ENCODE measurements at regions not wholly inside any gene's neighbourhood (a gene's known extent, or its start where the extent isn't known, plus 50 kb on each side); places are given as distances from the start of the nearest gene placed in this dataset.

- TF ChIP-seq, protein P1, sequence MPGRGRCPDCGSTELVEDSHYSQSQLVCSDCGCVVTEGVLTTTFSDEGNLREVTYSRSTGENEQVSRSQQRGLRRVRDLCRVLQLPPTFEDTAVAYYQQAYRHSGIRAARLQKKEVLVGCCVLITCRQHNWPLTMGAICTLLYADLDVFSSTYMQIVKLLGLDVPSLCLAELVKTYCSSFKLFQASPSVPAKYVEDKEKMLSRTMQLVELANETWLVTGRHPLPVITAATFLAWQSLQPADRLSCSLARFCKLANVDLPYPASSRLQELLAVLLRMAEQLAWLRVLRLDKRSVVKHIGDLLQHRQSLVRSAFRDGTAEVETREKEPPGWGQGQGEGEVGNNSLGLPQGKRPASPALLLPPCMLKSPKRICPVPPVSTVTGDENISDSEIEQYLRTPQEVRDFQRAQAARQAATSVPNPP (CRISPR knock-in tag; IDR thresholded peaks at IDR 0.05) = no peak
- TF ChIP-seq HNRNPLL (IDR thresholded peaks at IDR 0.05; ENCODE audit: low read depth, low read length, poor library complexity, severe bottlenecking) (no peak), TOPORS (CRISPR knock-in tag; IDR thresholded peaks at IDR 0.05) (no peak)
- TF ChIP-seq, protein P2, sequence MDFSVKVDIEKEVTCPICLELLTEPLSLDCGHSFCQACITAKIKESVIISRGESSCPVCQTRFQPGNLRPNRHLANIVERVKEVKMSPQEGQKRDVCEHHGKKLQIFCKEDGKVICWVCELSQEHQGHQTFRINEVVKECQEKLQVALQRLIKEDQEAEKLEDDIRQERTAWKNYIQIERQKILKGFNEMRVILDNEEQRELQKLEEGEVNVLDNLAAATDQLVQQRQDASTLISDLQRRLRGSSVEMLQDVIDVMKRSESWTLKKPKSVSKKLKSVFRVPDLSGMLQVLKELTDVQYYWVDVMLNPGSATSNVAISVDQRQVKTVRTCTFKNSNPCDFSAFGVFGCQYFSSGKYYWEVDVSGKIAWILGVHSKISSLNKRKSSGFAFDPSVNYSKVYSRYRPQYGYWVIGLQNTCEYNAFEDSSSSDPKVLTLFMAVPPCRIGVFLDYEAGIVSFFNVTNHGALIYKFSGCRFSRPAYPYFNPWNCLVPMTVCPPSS (IDR thresholded peaks at IDR 0.05) = no peak
- TF ChIP-seq, protein P3, sequence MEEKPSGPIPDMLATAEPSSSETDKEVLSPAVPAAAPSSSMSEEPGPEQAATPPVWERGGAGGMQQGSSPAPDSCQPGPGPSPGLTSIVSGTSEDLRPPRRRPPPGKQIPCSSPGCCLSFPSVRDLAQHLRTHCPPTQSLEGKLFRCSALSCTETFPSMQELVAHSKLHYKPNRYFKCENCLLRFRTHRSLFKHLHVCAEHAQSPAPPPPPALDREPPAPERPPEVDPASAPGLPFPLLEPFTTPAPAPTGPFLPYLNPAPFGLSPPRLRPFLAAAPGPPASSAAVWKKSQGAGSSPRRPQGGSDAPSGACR (CRISPR knock-in tag; IDR thresholded peaks at IDR 0.05) = no peak
These were observed 172.6 kb downstream of the TBC1D2B start (continued) for GRCh38 chr15:77904901-77905300.

DNA sequence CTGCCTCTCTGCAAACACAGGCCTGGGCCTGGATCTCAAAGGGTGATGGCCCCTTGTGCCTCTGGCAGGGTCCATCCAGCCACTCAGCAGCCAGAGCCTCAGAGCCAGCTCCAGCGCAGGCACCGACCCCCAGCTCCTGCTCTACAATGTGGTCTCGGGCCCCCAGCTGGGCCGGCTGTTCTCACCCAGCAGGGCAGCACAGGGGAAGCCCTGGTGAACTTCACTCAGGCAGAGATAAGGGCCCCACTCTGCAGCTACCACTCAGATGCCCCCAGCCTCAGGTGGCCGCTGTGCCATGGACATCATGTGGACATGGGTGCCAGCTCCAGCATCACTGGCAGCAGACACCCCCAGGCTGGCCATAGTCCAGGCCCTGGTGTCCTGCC, 173.1 kb downstream of the TBC1D2B start:
- Histone ChIP-seq H3K27ac (ENCODE audit: extremely low read length, insufficient read depth, low read length) (no peak overlapping the region), H3K27me3 (ENCODE audit: control insufficient read depth in 1 of 2, insufficient read depth in 2 of 2, low read length in 2 of 2) (peaks cover 0 to 2% of the 10 kb centered on the region in 2 experiments; a peak in 2 of 5 replicates), H3K9me3 (ENCODE audit: low read length) (no peaks in the 10 kb centered on the region), H3K4me3 (replicated peaks in 1 of 3; ENCODE audit: insufficient read depth in 1 of 3, low read depth in 2 of 3, low read length in 3 of 3) (no peak overlapping the region), H4K20me1 (ENCODE audit: insufficient read depth, low read length) (no peaks in the 10 kb centered on the region), H3K79me2 (ENCODE audit: insufficient read depth, low read length) (no peaks in the 10 kb centered on the region), H3K4me2 (ENCODE audit: low read depth, low read length) (no peak overlapping the region), H3K4me1 (ENCODE audit: insufficient read depth, low read length) (peaks cover 7% of the 10 kb centered on the region; the same call in 1 of the 2 replicates), H3K36me3 (replicated peaks in 1 of 2; ENCODE audit: control insufficient read depth in 1 of 2, insufficient read depth in 2 of 2, low read length in 2 of 2) (no peaks in the 10 kb centered on the region), H3K9ac (ENCODE audit: insufficient read depth, low read depth, low read length) (no peak overlapping the region), H2AFZ (ENCODE audit: low read length) (no peak overlapping the region)
- ATAC-seq = no peak
- FAIRE-seq = no peak
- BruUV-seq (replicated peaks) = no TSS peak
- no peak for DNase-seq (ENCODE audit: low spot score)
- POLR2A ChIA-PET = no interaction called here
- in situ Hi-C loops (cut with HindIII; ENCODE audit: extremely low pct_ligation_motif_present, low pct_unique_long_range_greater_than_20kb) = no loop called here
- intact Hi-C loops (cut with micrococcal nuclease; ENCODE audit: unreplicated experiment) = no loop called here
- TF ChIP-seq STAT5B (CRISPR knock-in tag; IDR thresholded peaks at IDR 0.05) = no peak
- TF ChIP-seq, protein P4, sequence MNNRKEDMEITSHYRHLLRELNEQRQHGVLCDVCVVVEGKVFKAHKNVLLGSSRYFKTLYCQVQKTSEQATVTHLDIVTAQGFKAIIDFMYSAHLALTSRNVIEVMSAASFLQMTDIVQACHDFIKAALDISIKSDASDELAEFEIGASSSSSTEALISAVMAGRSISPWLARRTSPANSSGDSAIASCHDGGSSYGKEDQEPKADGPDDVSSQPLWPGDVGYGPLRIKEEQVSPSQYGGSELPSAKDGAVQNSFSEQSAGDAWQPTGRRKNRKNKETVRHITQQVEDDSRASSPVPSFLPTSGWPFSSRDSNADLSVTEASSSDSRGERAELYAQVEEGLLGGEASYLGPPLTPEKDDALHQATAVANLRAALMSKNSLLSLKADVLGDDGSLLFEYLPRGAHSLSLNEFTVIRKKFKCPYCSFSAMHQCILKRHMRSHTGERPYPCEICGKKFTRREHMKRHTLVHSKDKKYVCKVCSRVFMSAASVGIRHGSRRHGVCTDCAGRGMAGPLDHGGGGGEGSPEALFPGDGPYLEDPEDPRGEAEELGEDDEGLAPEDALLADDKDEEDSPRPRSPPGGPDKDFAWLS (CRISPR knock-in tag; IDR thresholded peaks at IDR 0.05; ENCODE audit: borderline replicate concordance) = no peak
- no peak for TF ChIP-seq MAFF (IDR thresholded peaks at IDR 0.05; ENCODE audit: low read depth, low read length)
- TF ChIP-seq ATM (IDR thresholded peaks at IDR 0.05; ENCODE audit: borderline replicate concordance) = no peak
- TF ChIP-seq ZFX (CRISPR knock-in tag; IDR thresholded peaks at IDR 0.05; ENCODE audit: low read depth) = no peak
- no peak for TF ChIP-seq ZNF331 (CRISPR knock-in tag; IDR thresholded peaks at IDR 0.05)
- no peak for TF ChIP-seq CENPBD1 (CRISPR knock-in tag; IDR thresholded peaks at IDR 0.05; ENCODE audit: borderline replicate concordance, low read depth)
- CTCF ChIA-PET (ENCODE audit: low intra/inter-chr PET ratio, low total read pairs) = no interaction called here
- WGBS (ENCODE audit: low lambda C conversion rate) = no CpG with 5 or more reads among the region's 5 CpGs
